ENCODE measurements at regions not wholly inside any gene's neighbourhood (a gene's known extent, or its start where the extent isn't known, plus 50 kb on each side); places are given as distances from the start of the nearest gene placed in this dataset.

- TF ChIP-seq CTCF (conservative IDR thresholded peaks at IDR 0.05; ENCODE audit: low read length) = no peak
- TF ChIP-seq EZH2phosphoT487 (IDR thresholded peaks at IDR 0.05; ENCODE audit: borderline replicate concordance, low read depth, low read length) = no peak
These were observed 218.0 kb downstream of the C16orf95 start for GRCh38 chr16:87098976-87099720.

Measured in OCI-LY7 (cell line).